ENCODE measurements at regions not wholly inside any gene's neighbourhood (a gene's known extent, or its start where the extent isn't known, plus 50 kb on each side); places are given as distances from the start of the nearest gene placed in this dataset.

DNA sequence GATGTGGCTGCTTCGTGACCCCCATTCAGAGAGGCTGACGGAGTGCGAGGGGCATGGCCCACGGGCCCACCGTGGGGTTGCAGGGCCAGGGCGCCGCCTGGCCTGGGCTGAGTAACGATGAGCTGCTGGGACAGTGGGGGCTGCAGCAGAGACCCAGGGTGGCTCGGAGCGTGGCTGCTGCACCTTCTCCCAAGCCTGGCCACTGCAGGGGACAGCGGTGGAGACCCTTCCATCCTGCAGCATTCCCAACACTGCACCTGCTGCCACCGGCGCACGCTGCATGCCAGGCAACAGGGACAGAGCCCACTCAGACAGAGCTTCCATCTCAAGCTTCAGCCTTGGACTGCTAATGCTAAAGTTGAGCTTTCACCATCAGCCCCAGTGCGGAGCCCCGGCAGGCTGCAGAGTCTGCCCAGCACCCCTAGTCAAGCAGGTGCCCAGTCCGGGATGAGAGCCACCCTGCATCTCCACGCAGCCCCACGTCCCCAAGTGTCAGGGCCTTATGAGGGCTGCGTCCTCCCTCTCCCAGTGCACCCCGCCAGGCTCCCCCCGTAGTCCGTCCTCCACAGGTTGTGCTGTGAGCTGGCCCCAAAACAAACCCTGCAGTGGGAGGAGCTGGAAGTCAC is 89.4 kb upstream of the AFDN start:
- TF ChIP-seq EP300 (IDR thresholded peaks at IDR 0.05; ENCODE audit: borderline replicate concordance) (no peak), YY1 (IDR thresholded peaks at IDR 0.05; ENCODE audit: low read depth) (no peak), MAX (IDR thresholded peaks at IDR 0.05) (no peak), CEBPB (IDR thresholded peaks at IDR 0.05) (no peak), TAF1 (IDR thresholded peaks at IDR 0.05; ENCODE audit: low read depth) (no peak), EGR1 (IDR thresholded peaks at IDR 0.05) (no peak), CREB1 (IDR thresholded peaks at IDR 0.05; ENCODE audit: low read depth) (no peak), TEAD4 (IDR thresholded peaks at IDR 0.05) (no peak), FOXM1 (IDR thresholded peaks at IDR 0.05; ENCODE audit: borderline replicate concordance, low read depth) (no peak), RAD21 (IDR thresholded peaks at IDR 0.05; ENCODE audit: low read depth) (no peak), REST (IDR thresholded peaks at IDR 0.05; ENCODE audit: low read depth) (no peak), TCF12 (IDR thresholded peaks at IDR 0.05; ENCODE audit: low read depth) (no peak), ZBTB7A (IDR thresholded peaks at IDR 0.05; ENCODE audit: low read depth) (no peak), NFIC (IDR thresholded peaks at IDR 0.05) (no peak)
- TF ChIP-seq, protein P1, sequence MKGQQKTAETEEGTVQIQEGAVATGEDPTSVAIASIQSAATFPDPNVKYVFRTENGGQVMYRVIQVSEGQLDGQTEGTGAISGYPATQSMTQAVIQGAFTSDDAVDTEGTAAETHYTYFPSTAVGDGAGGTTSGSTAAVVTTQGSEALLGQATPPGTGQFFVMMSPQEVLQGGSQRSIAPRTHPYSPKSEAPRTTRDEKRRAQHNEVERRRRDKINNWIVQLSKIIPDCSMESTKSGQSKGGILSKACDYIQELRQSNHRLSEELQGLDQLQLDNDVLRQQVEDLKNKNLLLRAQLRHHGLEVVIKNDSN (IDR thresholded peaks at IDR 0.05), result no peak

GRCh38 chr6:167738386-167738785 is 88.3 kb upstream of the AFDN start:
- no peak for TF ChIP-seq CEBPB (IDR thresholded peaks at IDR 0.05)
- no peak for TF ChIP-seq EP300 (IDR thresholded peaks at IDR 0.05; ENCODE audit: borderline replicate concordance)
- TF ChIP-seq EGR1 (IDR thresholded peaks at IDR 0.05), result no peak
- no peak for TF ChIP-seq FOXM1 (IDR thresholded peaks at IDR 0.05; ENCODE audit: borderline replicate concordance, low read depth)
- TF ChIP-seq TCF12 (IDR thresholded peaks at IDR 0.05; ENCODE audit: low read depth), result no peak
- TF ChIP-seq, protein P1 (IDR thresholded peaks at IDR 0.05), result no peak
- no peak for TF ChIP-seq YY1 (IDR thresholded peaks at IDR 0.05; ENCODE audit: low read depth)
- no peak for TF ChIP-seq CREB1 (IDR thresholded peaks at IDR 0.05; ENCODE audit: low read depth)
- TF ChIP-seq REST (IDR thresholded peaks at IDR 0.05; ENCODE audit: low read depth), result no peak
- TF ChIP-seq MAX (IDR thresholded peaks at IDR 0.05), result no peak
- TF ChIP-seq TAF1 (IDR thresholded peaks at IDR 0.05; ENCODE audit: low read depth), result no peak
- TF ChIP-seq RAD21 (IDR thresholded peaks at IDR 0.05; ENCODE audit: low read depth), result no peak
- TF ChIP-seq TEAD4 (IDR thresholded peaks at IDR 0.05), result no peak
- TF ChIP-seq ZBTB7A (IDR thresholded peaks at IDR 0.05; ENCODE audit: low read depth), result no peak
- no peak for TF ChIP-seq NFIC (IDR thresholded peaks at IDR 0.05)

DNA sequence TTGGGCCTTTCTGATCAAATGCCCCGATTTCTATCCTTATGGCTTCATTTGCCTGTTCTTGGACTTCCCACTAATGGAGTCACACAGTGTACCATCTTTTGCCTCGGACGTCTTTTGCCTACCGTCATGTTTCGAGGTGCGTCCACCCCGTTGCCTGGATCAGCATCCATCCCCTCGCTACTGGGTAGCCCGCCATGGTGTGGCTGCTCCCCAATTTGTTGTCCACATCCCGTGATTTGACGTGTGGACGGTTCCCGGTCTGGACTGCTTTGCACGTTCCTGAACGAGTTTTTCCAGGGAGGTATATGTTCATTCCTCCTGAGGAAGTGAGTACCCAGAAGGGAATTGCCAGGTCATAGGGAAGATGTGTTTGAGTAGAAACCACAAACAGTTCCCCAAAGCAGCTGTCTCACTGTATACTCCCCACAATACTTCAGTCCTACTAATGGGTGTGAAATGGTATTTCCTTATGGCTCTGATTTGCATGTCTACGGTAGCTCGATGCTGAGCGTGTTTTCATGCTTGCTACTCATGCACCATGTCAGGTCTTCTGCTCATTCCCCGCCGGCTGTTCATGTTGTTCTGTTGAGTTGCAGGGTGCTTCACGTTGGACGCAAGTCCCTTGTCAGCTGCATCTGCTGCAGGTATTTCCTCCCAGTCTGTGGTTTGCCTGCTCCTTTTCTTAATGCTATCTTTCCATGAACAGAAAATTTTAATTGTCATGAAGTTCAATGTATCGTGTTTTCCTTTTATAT is 86.8 kb upstream of the AFDN start:
- TF ChIP-seq FOXM1 (IDR thresholded peaks at IDR 0.05; ENCODE audit: borderline replicate concordance, low read depth), result no peak
- TF ChIP-seq TAF1 (IDR thresholded peaks at IDR 0.05; ENCODE audit: low read depth), result no peak
- no peak for TF ChIP-seq EP300 (IDR thresholded peaks at IDR 0.05; ENCODE audit: borderline replicate concordance)
- no peak for TF ChIP-seq YY1 (IDR thresholded peaks at IDR 0.05; ENCODE audit: low read depth)
- TF ChIP-seq ZBTB7A (IDR thresholded peaks at IDR 0.05; ENCODE audit: low read depth), result no peak
- TF ChIP-seq NFIC (IDR thresholded peaks at IDR 0.05), result no peak
- TF ChIP-seq REST (IDR thresholded peaks at IDR 0.05; ENCODE audit: low read depth), result no peak
- no peak for TF ChIP-seq CREB1 (IDR thresholded peaks at IDR 0.05; ENCODE audit: low read depth)
- TF ChIP-seq, protein P1 (IDR thresholded peaks at IDR 0.05), result no peak
- TF ChIP-seq RAD21 (IDR thresholded peaks at IDR 0.05; ENCODE audit: low read depth), result no peak
- no peak for TF ChIP-seq CEBPB (IDR thresholded peaks at IDR 0.05)
- no peak for TF ChIP-seq EGR1 (IDR thresholded peaks at IDR 0.05)
- TF ChIP-seq TCF12 (IDR thresholded peaks at IDR 0.05; ENCODE audit: low read depth), result no peak
